PC-3 (cell line): ENCODE measurements at regions not wholly inside any gene's neighbourhood (a gene's known extent, or its start where the extent isn't known, plus 50 kb on each side); places are given as distances from the start of the nearest gene placed in this dataset.

ENCODE experiments used
- ATAC-seq: fragments of 200-7000 bp; cut with Tn5 transposase; 2 replicates; pipeline ENCODE4 v1.9.1; 2020; ENCODE audit warnings: mild to moderate bottlenecking, moderate library complexity
- BruUV-seq: library from RNA; stranded (reverse); fragments of 400-500 nt; replicated peaks from 2 replicates; lab custom pipeline; 2021; lab: Mats Ljungman, UMichigan
- CTCF ChIA-PET: fragments of 300-600 bp; sonication (Branson Sonifier 250); formaldehyde crosslinking; loops from one replicate; lab custom pipeline; 2022; ENCODE audit warnings: antibody characterized with exemption; lab: Charles Lee
- POLR2A ChIA-PET: fragments of 300-600 bp; sonication (Branson Sonifier 250); formaldehyde crosslinking; loops from one replicate; lab custom pipeline; 2022; ENCODE audit warnings: antibody characterized with exemption; ENCODE audit not compliant: unreplicated experiment; lab: Charles Lee
- DNase-seq: peaks from one replicate; pipeline ENCODE4 v3.0.0-alpha.2; 2015
- H2AFZ ChIP-seq: fragments of 300-600 bp; sonication (generic); 2 replicates; pipeline ENCODE4 v1.6.0; 2016; ENCODE audit warnings: antibody characterized with exemption, low read length
- H3F3A ChIP-seq: fragments of 300-600 bp; sonication (generic); one replicate; pipeline ENCODE4 v1.6.0; 2017; ENCODE audit warnings: antibody characterized with exemption, low read length, control low read depth, mild to moderate bottlenecking; ENCODE audit not compliant: unreplicated experiment
- H3K27ac ChIP-seq: fragments of 300-600 bp; sonication (generic); 2 replicates; pipeline ENCODE4 v1.5.1; 2016; ENCODE audit warnings: mild to moderate bottlenecking, low read length
- H3K27me3 ChIP-seq: fragments of 300-600 bp; sonication (generic); 2 replicates; pipeline ENCODE4 v1.6.1; 2016; ENCODE audit warnings: low read length, mixed read lengths
- H3K36me3 ChIP-seq: fragments of 300-600 bp; sonication (generic); 2 replicates; pipeline ENCODE4 v1.6.1; 2016; ENCODE audit warnings: low read depth, mixed run types, low read length, mixed read lengths
- H3K4me1 ChIP-seq: fragments of 300-600 bp; sonication (generic); 2 replicates; pipeline ENCODE4 v1.5.1; 2016; ENCODE audit warnings: low read length; ENCODE audit not compliant: insufficient read depth
- H3K4me2 ChIP-seq: fragments of 300-600 bp; sonication (generic); 2 replicates; pipeline ENCODE4 v1.6.0; 2016; ENCODE audit warnings: low read length
- H3K4me3 ChIP-seq: fragments of 300-600 bp; sonication (generic); 2 replicates; pipeline ENCODE4 v1.5.1; 2016; ENCODE audit warnings: mild to moderate bottlenecking, low read length, mixed read lengths
- H3K79me2 ChIP-seq: fragments of 300-600 bp; sonication (generic); 2 replicates; pipeline ENCODE4 v1.6.1; 2017; ENCODE audit warnings: low read length, mixed read lengths
- H3K9ac ChIP-seq: fragments of 300-600 bp; sonication (generic); 2 replicates; pipeline ENCODE4 v1.6.0; 2016; ENCODE audit warnings: mild to moderate bottlenecking, low read length
- H3K9me2 ChIP-seq: fragments of 300-600 bp; sonication (generic); replicated peaks from 2 replicates; pipeline ENCODE4 v1.6.1; 2016; ENCODE audit warnings: mixed run types, low read length, mixed read lengths
- H3K9me3 ChIP-seq: fragments of 300-600 bp; sonication (generic); 2 replicates; pipeline ENCODE4 v1.6.1; 2016; ENCODE audit warnings: low read length, mixed read lengths
- H4K20me1 ChIP-seq: fragments of 300-600 bp; sonication (generic); 2 replicates; pipeline ENCODE4 v1.6.1; 2016; ENCODE audit warnings: low read length, mixed read lengths
- CTCF ChIP-seq: fragments of 300-600 bp; sonication (generic); conservative IDR thresholded peaks from 2 replicates; pipeline ENCODE4 v1.5.1; 2017; ENCODE audit warnings: antibody characterized with exemption, low read depth, mild to moderate bottlenecking, low read length
- EZH2 ChIP-seq: fragments of 300-600 bp; sonication (generic); IDR thresholded peaks from one replicate; pipeline ENCODE4 v1.6.1; 2017; ENCODE audit warnings: antibody characterized with exemption, mild to moderate bottlenecking, low read length; ENCODE audit not compliant: unreplicated experiment
- EZH2phosphoT487 ChIP-seq: fragments of 300-600 bp; sonication (generic); IDR thresholded peaks from 2 replicates; pipeline ENCODE4 v1.6.1; 2018; ENCODE audit warnings: mild to moderate bottlenecking, antibody characterized with exemption, low read length, borderline replicate concordance
- intact Hi-C: fragments of 100-400 bp; cut with micrococcal nuclease; formaldehyde crosslinking; loops from 2 replicates; pipeline ENCODE4 v1.9.0; 2023

- POLR2A ChIA-PET = interaction anchor here (0.5 to 1.3 kb wide), 10 partner anchors 15 to 504 kb away, joined by 3 to 9 read pairs (median 3); partner anchors contain the start of gene SMNDC1
- CTCF ChIA-PET = interaction anchor here (0.6 to 0.9 kb wide), 2 partner anchors 59 to 135 kb away, joined by 3 to 4 read pairs; no protein-coding TSS in a partner anchor
Measured at GRCh38 chr10:110414548-110415309, 83.0 kb upstream of the DUSP5 start.

GRCh38 chr10:110415809-110416208, 81.9 kb upstream of the DUSP5 start:
- no peak for ATAC-seq
- BruUV-seq = no TSS peak
- H3K27ac ChIP-seq = peak overlapping the region; percentile 96

More at GRCh38 chr10:110414548-110415309, 83.0 kb upstream of the DUSP5 start:
- Histone ChIP-seq H3K36me3 (no peaks in the 10 kb centered on the region), H3K4me1 (peaks cover 61% of the 10 kb centered on the region), H3K9me2 (no peaks in the 10 kb centered on the region), H2AFZ (no peak overlapping the region), H3K9me3 (no peaks in the 10 kb centered on the region), H3K9ac (peak overlapping the region; percentile 75), H3K79me2 (no peaks in the 10 kb centered on the region), H4K20me1 (no peaks in the 10 kb centered on the region), H3K27ac (peak overlapping the region; percentile 96), H3K27me3 (no peaks in the 10 kb centered on the region), H3K4me2 (peak overlapping the region; percentile 36), H3F3A (peaks cover 4% of the 10 kb centered on the region), H3K4me3 (no peak overlapping the region)
- ATAC-seq (peak; percentile 58), DNase-seq (peak; percentile 96)
- no peak for TF ChIP-seq EZH2
- TF ChIP-seq CTCF = no peak
- no peak for TF ChIP-seq EZH2phosphoT487
- TSS peak; percentile 15 for BruUV-seq
- intact Hi-C loops = loop anchor here (1.0 to 5.0 kb wide), 4 partner anchors 16 to 153 kb away; partner anchors contain the start of gene SMC3

More at GRCh38 chr10:110415809-110416208, 81.9 kb upstream of the DUSP5 start:
- no peaks in the 10 kb centered on the region for H3K79me2 ChIP-seq
- H3K27me3 ChIP-seq = no peaks in the 10 kb centered on the region
- no peak for TF ChIP-seq CTCF
- TF ChIP-seq EZH2phosphoT487 = no peak
- no peak for TF ChIP-seq EZH2
- DNase-seq = no peak
- no peaks in the 10 kb centered on the region for H3F3A ChIP-seq
- CTCF ChIA-PET = no interaction called here
- H3K36me3 ChIP-seq = no peaks in the 10 kb centered on the region
- H2AFZ ChIP-seq = no peak overlapping the region
- POLR2A ChIA-PET = interaction anchor here (0.7 kb wide), 1 partner anchor 111 kb away, joined by 9 read pairs; the partner anchor contains the start of gene SMNDC1
- H3K9me3 ChIP-seq = no peaks in the 10 kb centered on the region
- H4K20me1 ChIP-seq = no peaks in the 10 kb centered on the region
- H3K9ac ChIP-seq = peak overlapping the region; percentile 74; the same call in 1 of the 2 replicates
- H3K4me1 ChIP-seq = peaks cover 60% of the 10 kb centered on the region
- H3K4me3 ChIP-seq = no peak overlapping the region
- H3K9me2 ChIP-seq = no peaks in the 10 kb centered on the region
- no peak overlapping the region for H3K4me2 ChIP-seq
- intact Hi-C loops = loop anchor here (2.0 kb wide), 2 partner anchors 17 to 105 kb away; no protein-coding TSS in a partner anchor
